GM23338 (cell line): ENCODE measurements at regions not wholly inside any gene's neighbourhood (a gene's known extent, or its start where the extent isn't known, plus 50 kb on each side); places are given as distances from the start of the nearest gene placed in this dataset.

Source experiments
- CTCF ChIP-seq, 2 experiments: fragments of 200-600 bp in 1 of 2; sonication (generic) in 1 of 2; conservative IDR thresholded peaks; 2 replicates each; pipeline versions ENCODE4 v1.5.1 to v1.6.1; 2016 to 2017; ENCODE audit warnings: antibody characterized with exemption in 2 of 2, low read depth in 2 of 2, mild to moderate bottlenecking in 2 of 2, moderate library complexity in 1 of 2
- ZNF114 ChIP-seq: fragments of 250-450 bp; sonication (Bioruptor Pico); IDR thresholded peaks from 2 replicates; pipeline ENCODE4 v1.5.0; 2020; ENCODE audit warnings: mild to moderate bottlenecking, moderate library complexity
- TF ChIP-seq, protein P1 (sequence below): IDR thresholded peaks from one replicate; pipeline ENCODE4 v1.6.1; 2018; ENCODE audit warnings: antibody characterized with exemption; ENCODE audit not compliant: unreplicated experiment

DNA sequence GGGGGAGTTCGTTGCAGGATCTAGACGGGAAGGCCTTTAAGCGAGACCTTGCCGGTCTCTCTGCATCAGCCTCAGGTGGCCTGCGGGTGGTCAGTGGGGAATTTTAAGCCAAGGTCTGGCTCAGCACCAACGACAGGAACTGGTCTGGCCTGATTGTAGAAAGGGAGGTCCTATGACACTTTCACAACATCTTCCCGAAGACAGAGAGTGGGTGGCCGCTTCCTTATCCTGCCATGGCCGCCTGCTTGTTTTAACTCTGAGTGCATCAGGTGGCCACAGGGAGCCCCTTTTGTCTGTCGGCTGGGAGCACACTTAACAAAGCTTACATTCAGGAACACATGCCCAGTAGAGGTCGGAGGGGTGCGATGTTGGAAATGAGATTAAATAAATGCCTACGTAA lies 363.7 kb upstream of the MYT1L start:
- no peak for TF ChIP-seq CTCF (conservative IDR thresholded peaks at IDR 0.05; ENCODE audit: low read depth in 2 of 2)
- TF ChIP-seq, protein P1, sequence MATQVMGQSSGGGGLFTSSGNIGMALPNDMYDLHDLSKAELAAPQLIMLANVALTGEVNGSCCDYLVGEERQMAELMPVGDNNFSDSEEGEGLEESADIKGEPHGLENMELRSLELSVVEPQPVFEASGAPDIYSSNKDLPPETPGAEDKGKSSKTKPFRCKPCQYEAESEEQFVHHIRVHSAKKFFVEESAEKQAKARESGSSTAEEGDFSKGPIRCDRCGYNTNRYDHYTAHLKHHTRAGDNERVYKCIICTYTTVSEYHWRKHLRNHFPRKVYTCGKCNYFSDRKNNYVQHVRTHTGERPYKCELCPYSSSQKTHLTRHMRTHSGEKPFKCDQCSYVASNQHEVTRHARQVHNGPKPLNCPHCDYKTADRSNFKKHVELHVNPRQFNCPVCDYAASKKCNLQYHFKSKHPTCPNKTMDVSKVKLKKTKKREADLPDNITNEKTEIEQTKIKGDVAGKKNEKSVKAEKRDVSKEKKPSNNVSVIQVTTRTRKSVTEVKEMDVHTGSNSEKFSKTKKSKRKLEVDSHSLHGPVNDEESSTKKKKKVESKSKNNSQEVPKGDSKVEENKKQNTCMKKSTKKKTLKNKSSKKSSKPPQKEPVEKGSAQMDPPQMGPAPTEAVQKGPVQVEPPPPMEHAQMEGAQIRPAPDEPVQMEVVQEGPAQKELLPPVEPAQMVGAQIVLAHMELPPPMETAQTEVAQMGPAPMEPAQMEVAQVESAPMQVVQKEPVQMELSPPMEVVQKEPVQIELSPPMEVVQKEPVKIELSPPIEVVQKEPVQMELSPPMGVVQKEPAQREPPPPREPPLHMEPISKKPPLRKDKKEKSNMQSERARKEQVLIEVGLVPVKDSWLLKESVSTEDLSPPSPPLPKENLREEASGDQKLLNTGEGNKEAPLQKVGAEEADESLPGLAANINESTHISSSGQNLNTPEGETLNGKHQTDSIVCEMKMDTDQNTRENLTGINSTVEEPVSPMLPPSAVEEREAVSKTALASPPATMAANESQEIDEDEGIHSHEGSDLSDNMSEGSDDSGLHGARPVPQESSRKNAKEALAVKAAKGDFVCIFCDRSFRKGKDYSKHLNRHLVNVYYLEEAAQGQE: no peak
- no peak for TF ChIP-seq ZNF114 (CRISPR knock-in tag)
